ENCODE measurements at regions not wholly inside any gene's neighbourhood (a gene's known extent, or its start where the extent isn't known, plus 50 kb on each side); places are given as distances from the start of the nearest gene placed in this dataset.

GRCh38 chr22:49097966-49098365 lies 729.7 kb downstream of the BRD1 start:
- Histone ChIP-seq H3K36me3 (no peaks in the 10 kb centered on the region), H3K27me3 (peaks cover 0 to 35% (median 0%) of the 10 kb centered on the region in 4 donors), H3K27ac (no peak overlapping the region), H3K4me3 (no peak overlapping the region), H3K4me1 (no peaks in the 10 kb centered on the region), H3K9me3 (no peaks in the 10 kb centered on the region)
- intact Hi-C loops (cut with DNase I), result no loop called here
- DNase-seq, result no peak
- TF ChIP-seq CTCF (IDR thresholded peaks at IDR 0.05) (no peak), POLR2A (IDR thresholded peaks at IDR 0.05) (no peak)
- WGBS, 2 donors, result 72 to 80% methylated on average over 7 to 10 of the region's 10 CpGs

GRCh38 chr22:49097171-49097925 lies 730.3 kb downstream of the BRD1 start:
- intact Hi-C loops (cut with DNase I), result no loop called here
- H3K4me3 ChIP-seq, result no peak overlapping the region
- TF ChIP-seq CTCF (IDR thresholded peaks at IDR 0.05) (no peak), POLR2A (IDR thresholded peaks at IDR 0.05) (no peak)
- H3K27ac ChIP-seq, result no peak overlapping the region
- WGBS, 2 donors, result 85 to 86% methylated on average over 11 to 15 of the region's 20 CpGs
- DNase-seq, result no peak
- no peaks in the 10 kb centered on the region for H3K36me3 ChIP-seq
- H3K9me3 ChIP-seq, result no peaks in the 10 kb centered on the region
- H3K4me1 ChIP-seq, result no peaks in the 10 kb centered on the region
- H3K27me3 ChIP-seq, result peaks cover 0 to 33% (median 0%) of the 10 kb centered on the region in 4 donors

- no peaks in the 10 kb centered on the region for H3K9me3 ChIP-seq
- no peak overlapping the region for H3K27ac ChIP-seq
- no peak for TF ChIP-seq CTCF (IDR thresholded peaks at IDR 0.05)
- TF ChIP-seq POLR2A (IDR thresholded peaks at IDR 0.05), result no peak
- no peak overlapping the region for H3K4me3 ChIP-seq
- H3K36me3 ChIP-seq, result no peaks in the 10 kb centered on the region
- H3K4me1 ChIP-seq, result no peaks in the 10 kb centered on the region
- WGBS, 2 donors, result 78 to 81% methylated on average over 8 to 9 of the region's 9 CpGs
- no peak for DNase-seq
- intact Hi-C loops (cut with DNase I), result no loop called here
- peaks cover 0 to 25% (median 0%) of the 10 kb centered on the region in 4 donors for H3K27me3 ChIP-seq
These were observed 731.2 kb downstream of the BRD1 start for GRCh38 chr22:49096476-49096875.

- Histone ChIP-seq H3K9me3 (no peaks in the 10 kb centered on the region), H3K36me3 (no peaks in the 10 kb centered on the region)
- no peak for TF ChIP-seq CTCF (IDR thresholded peaks at IDR 0.05)
- TF ChIP-seq POLR2A (IDR thresholded peaks at IDR 0.05), result no peak
These were observed 732.3 kb downstream of the BRD1 start for GRCh38 chr22:49095366-49095765.

GRCh38 chr22:49094858-49095257 lies 732.8 kb downstream of the BRD1 start:
- WGBS, 2 donors, result 75 to 77% methylated on average over 7 to 12 of the region's 18 CpGs
- intact Hi-C loops (cut with DNase I), result no loop called here
- Histone ChIP-seq H3K36me3 (no peaks in the 10 kb centered on the region), H3K9me3 (no peaks in the 10 kb centered on the region), H3K4me3 (no peak overlapping the region), H3K27ac (no peak overlapping the region), H3K4me1 (no peaks in the 10 kb centered on the region), H3K27me3 (peaks cover 0 to 16% (median 0%) of the 10 kb centered on the region in 4 donors)
- no peak for DNase-seq
- TF ChIP-seq CTCF (IDR thresholded peaks at IDR 0.05), result no peak
- no peak for TF ChIP-seq POLR2A (IDR thresholded peaks at IDR 0.05)

More at GRCh38 chr22:49095366-49095765, 732.3 kb downstream of the BRD1 start:
- no peak overlapping the region for H3K27ac ChIP-seq
- H3K4me1 ChIP-seq, result no peaks in the 10 kb centered on the region
- H3K4me3 ChIP-seq, result no peak overlapping the region
- H3K27me3 ChIP-seq, result peaks cover 0 to 14% (median 0%) of the 10 kb centered on the region in 4 donors
- no peak for DNase-seq
- intact Hi-C loops (cut with DNase I), result no loop called here
- WGBS, 2 donors, result 55% methylated on average over 6 of the region's 19 CpGs; no CpG with 5 or more reads in 1 of the 2 donors

All from esophagus squamous epithelium (tissue), 5 donors.